HG03460 (cell line): ENCODE measurements at regions not wholly inside any gene's neighbourhood (a gene's known extent, or its start where the extent isn't known, plus 50 kb on each side); places are given as distances from the start of the nearest gene placed in this dataset.
"Not testable (repeated sequence)": the region's sequence is repeated elsewhere in the genome, so short reads cannot be mapped to it uniquely, and the experiment has no call there.

ENCODE experiments used
- ATAC-seq: cut with Tn5 transposase; IDR thresholded peaks from one replicate; pipeline ENCODE4 v1.9.1; 2021; ENCODE audit not compliant: unreplicated experiment

GRCh38 chr7:67878808-67879207, 882.2 kb downstream of the TYW1 start:
- ATAC-seq, result no peak

- no peak for ATAC-seq
Observed at GRCh38 chr7:67882843-67883242, 886.2 kb downstream of the TYW1 start.

- no peak for ATAC-seq
Observed at GRCh38 chr7:67890316-67890715, 893.7 kb downstream of the TYW1 start.

- no peak for ATAC-seq
Observed at GRCh38 chr7:67894746-67895145, 898.1 kb downstream of the TYW1 start.

- no peak for ATAC-seq
Observed at GRCh38 chr7:67896721-67897120, 900.1 kb downstream of the TYW1 start.

- no peak for ATAC-seq
Observed at GRCh38 chr7:67900456-67900855, 903.8 kb downstream of the TYW1 start.

- ATAC-seq, result no peak
Observed at GRCh38 chr7:67901808-67902480, 905.3 kb downstream of the TYW1 start.

- no peak for ATAC-seq
Observed at GRCh38 chr7:67907792-67908191, 911.2 kb downstream of the TYW1 start.

GRCh38 chr7:67912437-67912836, 915.8 kb downstream of the TYW1 start:
- ATAC-seq, result no peak

GRCh38 chr7:67913604-67914003, 917.0 kb downstream of the TYW1 start:
- ATAC-seq, result no peak

GRCh38 chr7:67916111-67916510, 919.5 kb downstream of the TYW1 start:
- not testable (repeated sequence) for ATAC-seq

- ATAC-seq, result no peak
Observed at GRCh38 chr7:67916571-67917436, 920.2 kb downstream of the TYW1 start.

- ATAC-seq, result no peak
Observed at GRCh38 chr7:67917437-67917755, 920.8 kb downstream of the TYW1 start.

GRCh38 chr7:67918158-67918557, 921.5 kb downstream of the TYW1 start:
- ATAC-seq, result no peak

GRCh38 chr7:67923286-67923685, 926.7 kb downstream of the TYW1 start:
- no peak for ATAC-seq

GRCh38 chr7:67928141-67928540, 931.5 kb downstream of the TYW1 start:
- ATAC-seq, result no peak

GRCh38 chr7:67936447-67936846, 939.8 kb downstream of the TYW1 start:
- ATAC-seq, result not testable (repeated sequence)

GRCh38 chr7:67940400-67940799, 943.8 kb downstream of the TYW1 start:
- ATAC-seq, result no peak

GRCh38 chr7:67947191-67947590, 950.6 kb downstream of the TYW1 start:
- no peak for ATAC-seq

- no peak for ATAC-seq
Observed at GRCh38 chr7:67947646-67948045, 951.0 kb downstream of the TYW1 start.

GRCh38 chr7:67950321-67951083, 953.9 kb downstream of the TYW1 start:
- no peak for ATAC-seq

GRCh38 chr7:67955061-67955460, 958.4 kb downstream of the TYW1 start:
- no peak for ATAC-seq
